Spleen (tissue), 11 donors: ENCODE measurements at regions not wholly inside any gene's neighbourhood (a gene's known extent, or its start where the extent isn't known, plus 50 kb on each side); places are given as distances from the start of the nearest gene placed in this dataset.

Experiments
- DNase-seq: peaks from one replicate; pipeline ENCODE4 v3.0.0-alpha.2; 2020
- H3K27ac ChIP-seq, 8 donors: fragments of 200-600 bp; sonication (generic) in 7 of 8; 1 replicate in 4 of 8; 2 replicates in 4 of 8; pipeline versions ENCODE4 v1.5.0 to v1.8.0; 2016 to 2021; ENCODE audit warnings: inconsistent platforms in 4 of 8, mild to moderate bottlenecking in 4 of 8, moderate library complexity in 1 of 8
- H3K27me3 ChIP-seq, 7 donors: fragments of 200-600 bp; sonication (generic) in 6 of 7; replicated peaks in 1 of 7; 1 replicate in 4 of 7; 2 replicates in 3 of 7; pipeline versions ENCODE4 v1.5.0 to v1.8.0; 2016 to 2021; ENCODE audit warnings: inconsistent platforms in 3 of 7, mild to moderate bottlenecking in 1 of 7
- H3K36me3 ChIP-seq, 6 donors: fragments of 200-600 bp; sonication (generic) in 5 of 6; 1 replicate in 4 of 6; 2 replicates in 2 of 6; pipeline versions ENCODE4 v1.5.0 to v1.8.0; 2016 to 2021; ENCODE audit warnings: inconsistent platforms in 2 of 6
- H3K4me1 ChIP-seq, 6 donors: fragments of 200-600 bp; sonication (generic) in 5 of 6; 1 replicate in 3 of 6; 2 replicates in 3 of 6; pipeline versions ENCODE4 v1.5.0 to v1.8.0; 2016 to 2021; ENCODE audit warnings: inconsistent platforms in 3 of 6
- H3K4me3 ChIP-seq, 8 donors: fragments of 200-600 bp; sonication (generic) in 7 of 8; 1 replicate in 4 of 8; 2 replicates in 4 of 8; pipeline versions ENCODE4 v1.5.0 to v1.8.0; 2016 to 2021; ENCODE audit warnings: inconsistent platforms in 4 of 8, mild to moderate bottlenecking in 4 of 8, moderate library complexity in 2 of 8
- H3K9me3 ChIP-seq, 8 donors: fragments of 200-600 bp; sonication (generic) in 7 of 8; 1 replicate in 4 of 8; 2 replicates in 4 of 8; pipeline versions ENCODE4 v1.5.0 to v1.8.0; 2016 to 2021; ENCODE audit warnings: inconsistent platforms in 4 of 8
- CTCF ChIP-seq, 11 experiments: fragments of 200-600 bp in 7 of 11; fragments of 450-650 bp in 4 of 11; sonication (generic) in 4 of 11; IDR thresholded peaks in 8 of 11; conservative IDR thresholded peaks in 3 of 11; 1 replicate in 7 of 11; 2 replicates in 4 of 11; pipeline versions ENCODE4 v1.4.0 to v1.8.0; 2016 to 2021; ENCODE audit warnings: antibody characterized with exemption in 11 of 11, inconsistent platforms in 4 of 11, mild to moderate bottlenecking in 1 of 11
- POLR2A ChIP-seq, 3 donors: fragments of 450-650 bp; IDR thresholded peaks; one replicate each; pipeline ENCODE4 v1.5.1; 2017; ENCODE audit warnings: antibody characterized with exemption in 3 of 3, mild to moderate bottlenecking in 1 of 3
- POLR2AphosphoS5 ChIP-seq, 3 donors: sonication (generic); formaldehyde crosslinking; IDR thresholded peaks; one replicate each; pipeline ENCODE4 v1.5.1; 2017; ENCODE audit warnings: antibody characterized with exemption in 3 of 3
- WGBS, 5 donors: extraction: QIAGEN DNeasy Blood & Tissue Kit in 3 of 5; methylation state at CpG; one replicate each; pipeline versions ENCODE4 v1.1.5 to v1.1.7; 2013 to 2018; 5-methylcytosine and 5-hydroxymethylcytosine counted together
- intact Hi-C: fragments of 100-400 bp; cut with DNase I; formaldehyde crosslinking; loops from one replicate; pipeline ENCODE4 v1.15.0; 2023; ENCODE audit warnings: low total_unique reads
- donor health status: healthy with polysubstance abuse.
- donor health status: DM: no; HTN: no; CAD: no; lungs with moderate emphysema.
- donor health status: DM: no; HTN: no; CAD: no.
- donor health status: Bipolar disorder and iron deficiency.
- donor health status: healthy.
- donor health status: DM: no; HTN: no; CAD: no.
- donor health status: DM: yes; HTN: yes; CAD: no.

GRCh38 chr6:77403424-77403823 is 59.9 kb downstream of the HTR1B start:
- Histone ChIP-seq H3K27ac (no peak overlapping the region), H3K4me3 (no peak overlapping the region), H3K27me3 (no peaks in the 10 kb centered on the region), H3K4me1 (no peaks in the 10 kb centered on the region), H3K36me3 (no peaks in the 10 kb centered on the region), H3K9me3 (peaks cover 0 to 6% (median 0%) of the 10 kb centered on the region in 8 donors)
- DNase-seq = no peak
- TF ChIP-seq POLR2AphosphoS5 (IDR thresholded peaks at IDR 0.05) (no peak), POLR2A (IDR thresholded peaks at IDR 0.05) (no peak), CTCF (IDR thresholded peaks at IDR 0.05 in 8 of 11, conservative IDR thresholded peaks at IDR 0.05 in 3 of 11) (no peak)
- intact Hi-C loops = no loop called here

- H3K27me3 ChIP-seq = no peaks in the 10 kb centered on the region
- no peak overlapping the region for H3K4me3 ChIP-seq
- intact Hi-C loops = no loop called here
- no peak for DNase-seq
- H3K9me3 ChIP-seq = no peaks in the 10 kb centered on the region
- H3K4me1 ChIP-seq = no peaks in the 10 kb centered on the region
- H3K36me3 ChIP-seq = no peaks in the 10 kb centered on the region
- TF ChIP-seq CTCF (IDR thresholded peaks at IDR 0.05 in 8 of 11, conservative IDR thresholded peaks at IDR 0.05 in 3 of 11) = no peak
- TF ChIP-seq POLR2AphosphoS5 (IDR thresholded peaks at IDR 0.05) = no peak
- no peak for TF ChIP-seq POLR2A (IDR thresholded peaks at IDR 0.05)
- WGBS, 5 donors = 62 to 82% (median 73%) methylated on average over 2 of the region's 2 CpGs
- H3K27ac ChIP-seq = no peak overlapping the region
Observed at GRCh38 chr6:77401231-77401630, 62.1 kb downstream of the HTR1B start.

- 52 to 74% (median 63%) methylated on average over 1 of the region's 1 CpG for WGBS, 5 donors
- Histone ChIP-seq H3K4me3 (no peak overlapping the region), H3K4me1 (no peaks in the 10 kb centered on the region), H3K36me3 (no peaks in the 10 kb centered on the region), H3K27me3 (no peaks in the 10 kb centered on the region), H3K27ac (no peak overlapping the region), H3K9me3 (no peaks in the 10 kb centered on the region)
- TF ChIP-seq POLR2A (IDR thresholded peaks at IDR 0.05) (no peak), POLR2AphosphoS5 (IDR thresholded peaks at IDR 0.05) (no peak), CTCF (IDR thresholded peaks at IDR 0.05 in 8 of 11, conservative IDR thresholded peaks at IDR 0.05 in 3 of 11) (no peak)
- intact Hi-C loops = no loop called here
- no peak for DNase-seq
Observed at GRCh38 chr6:77397561-77397960, 65.7 kb downstream of the HTR1B start.

GRCh38 chr6:77389402-77389801 is 73.9 kb downstream of the HTR1B start:
- DNase-seq = no peak
- no peak for TF ChIP-seq POLR2AphosphoS5 (IDR thresholded peaks at IDR 0.05)
- TF ChIP-seq CTCF (IDR thresholded peaks at IDR 0.05 in 8 of 11, conservative IDR thresholded peaks at IDR 0.05 in 3 of 11) = no peak
- no peak for TF ChIP-seq POLR2A (IDR thresholded peaks at IDR 0.05)
- no peak overlapping the region for H3K4me3 ChIP-seq

More at GRCh38 chr6:77389402-77389801, 73.9 kb downstream of the HTR1B start:
- Histone ChIP-seq H3K9me3 (peaks cover 0 to 3% (median 0%) of the 10 kb centered on the region in 8 donors), H3K27me3 (no peaks in the 10 kb centered on the region), H3K4me1 (no peaks in the 10 kb centered on the region), H3K27ac (no peak overlapping the region), H3K36me3 (no peaks in the 10 kb centered on the region)
- intact Hi-C loops = no loop called here
